GM19372 (cell line): ENCODE measurements at regions not wholly inside any gene's neighbourhood (a gene's known extent, or its start where the extent isn't known, plus 50 kb on each side); places are given as distances from the start of the nearest gene placed in this dataset.

Experiments
- ATAC-seq: cut with Tn5 transposase; IDR thresholded peaks from one replicate; pipeline ENCODE4 v1.9.1; 2021; ENCODE audit warnings: mild to moderate bottlenecking, low read depth, moderate library complexity; ENCODE audit not compliant: unreplicated experiment

DNA sequence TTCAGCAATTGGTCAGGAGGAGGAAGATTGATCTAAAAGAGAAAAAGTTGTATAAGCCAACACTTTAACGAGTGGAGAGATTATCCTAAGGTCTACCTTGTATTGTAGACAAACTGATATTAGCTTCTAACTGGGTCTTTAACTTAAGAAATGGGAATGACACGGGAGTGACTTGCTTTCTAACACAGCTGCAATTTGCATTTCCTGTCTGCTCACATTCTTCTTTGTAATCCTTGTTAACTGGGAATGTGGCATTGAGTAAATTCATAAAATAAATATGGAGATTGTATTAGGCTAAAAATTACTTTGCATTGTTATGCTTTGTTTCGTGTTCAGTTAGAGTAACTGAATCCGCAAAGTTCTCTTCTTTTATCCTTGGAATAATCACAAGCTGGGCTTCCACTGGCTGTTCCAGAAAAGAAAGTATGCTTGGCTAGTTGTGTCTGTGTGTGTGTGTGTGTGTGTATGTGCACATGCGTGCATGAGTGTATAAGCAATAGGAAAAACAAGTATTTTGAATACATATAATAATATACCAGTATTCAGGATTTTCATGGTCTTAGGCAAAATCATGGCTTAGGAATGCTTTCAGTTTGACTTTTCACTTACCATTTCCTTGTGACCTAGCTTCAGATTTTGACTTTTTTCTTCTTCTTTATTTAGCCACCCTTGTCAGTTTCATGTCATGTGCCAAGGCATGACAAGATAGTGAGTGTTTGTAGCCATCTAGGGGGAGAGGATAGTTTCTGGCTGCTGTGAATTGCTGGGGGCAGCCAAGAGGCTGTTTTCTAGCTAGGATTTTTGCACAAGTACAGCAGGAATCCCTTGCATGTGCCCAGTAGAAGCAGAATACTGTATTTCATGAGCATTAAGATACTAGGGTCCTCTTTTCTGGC is 54.5 kb upstream of the FZD8 start:
- ATAC-seq: no peak

DNA sequence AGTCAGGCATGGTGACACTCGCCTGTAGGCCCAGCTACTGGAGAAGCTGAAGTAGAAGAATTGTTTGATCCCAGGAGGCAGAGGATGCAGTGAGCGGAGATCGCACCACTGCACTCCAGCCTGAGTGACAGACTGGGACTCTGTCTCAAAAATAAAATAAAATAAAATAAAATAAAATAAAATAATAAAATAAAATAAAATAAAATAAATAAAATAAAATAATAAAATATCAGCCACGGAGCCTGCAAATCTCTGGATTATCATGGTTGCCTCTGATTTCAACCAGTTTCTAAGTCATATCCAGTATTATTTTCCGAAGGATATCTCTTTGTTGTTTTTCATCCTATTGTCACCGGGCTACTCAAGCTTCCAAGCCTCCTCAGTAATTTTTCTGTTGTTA is 51.7 kb upstream of the FZD8 start:
- no peak for ATAC-seq
